HG03354 (cell line): ENCODE measurements at regions not wholly inside any gene's neighbourhood (a gene's known extent, or its start where the extent isn't known, plus 50 kb on each side); places are given as distances from the start of the nearest gene placed in this dataset.
"Not testable (repeated sequence)": the region's sequence is repeated elsewhere in the genome, so short reads cannot be mapped to it uniquely, and the experiment has no call there.

Experiments
- ATAC-seq: cut with Tn5 transposase; IDR thresholded peaks from one replicate; pipeline ENCODE4 v1.9.1; 2021; ENCODE audit warnings: mild to moderate bottlenecking; ENCODE audit not compliant: unreplicated experiment, poor library complexity, severe bottlenecking

GRCh38 chr9:108278341-108278740 lies 577.4 kb downstream of the ACTL7B start:
- no peak for ATAC-seq

GRCh38 chr9:108277216-108277615 lies 578.6 kb downstream of the ACTL7B start:
- ATAC-seq = no peak

- ATAC-seq = no peak
These were observed 579.9 kb downstream of the ACTL7B start for GRCh38 chr9:108275906-108276305.

GRCh38 chr9:108274971-108275370 lies 580.8 kb downstream of the ACTL7B start:
- ATAC-seq = no peak

- ATAC-seq = no peak
These were observed 581.8 kb downstream of the ACTL7B start for GRCh38 chr9:108273988-108274387.

- ATAC-seq = no peak
These were observed 583.4 kb downstream of the ACTL7B start for GRCh38 chr9:108272349-108272899.

- ATAC-seq = no peak
These were observed 584.0 kb downstream of the ACTL7B start for GRCh38 chr9:108271646-108272348.

DNA sequence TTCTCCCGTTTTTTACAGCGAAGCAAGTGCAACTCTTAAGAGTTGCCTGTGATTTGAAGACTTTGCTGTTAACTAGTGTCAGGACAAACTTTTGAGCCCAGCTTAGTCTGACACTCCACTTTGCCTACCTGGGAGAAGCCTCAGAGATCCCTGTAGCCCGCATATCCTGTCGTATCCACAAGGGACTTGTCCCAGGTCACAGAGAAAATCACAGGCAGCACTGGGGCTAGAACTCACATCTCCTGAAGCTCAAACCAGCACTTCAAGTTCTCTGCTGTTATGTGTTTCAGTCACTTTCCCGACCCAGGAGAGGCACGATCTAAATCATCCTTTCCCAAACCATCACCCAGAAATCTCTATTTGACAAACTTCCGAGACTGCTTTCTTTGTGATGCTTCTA lies 584.5 kb downstream of the ACTL7B start:
- no peak for ATAC-seq

GRCh38 chr9:108270561-108270960 lies 585.2 kb downstream of the ACTL7B start:
- no peak for ATAC-seq

- no peak for ATAC-seq
These were observed 585.7 kb downstream of the ACTL7B start for GRCh38 chr9:108270051-108270450.

DNA sequence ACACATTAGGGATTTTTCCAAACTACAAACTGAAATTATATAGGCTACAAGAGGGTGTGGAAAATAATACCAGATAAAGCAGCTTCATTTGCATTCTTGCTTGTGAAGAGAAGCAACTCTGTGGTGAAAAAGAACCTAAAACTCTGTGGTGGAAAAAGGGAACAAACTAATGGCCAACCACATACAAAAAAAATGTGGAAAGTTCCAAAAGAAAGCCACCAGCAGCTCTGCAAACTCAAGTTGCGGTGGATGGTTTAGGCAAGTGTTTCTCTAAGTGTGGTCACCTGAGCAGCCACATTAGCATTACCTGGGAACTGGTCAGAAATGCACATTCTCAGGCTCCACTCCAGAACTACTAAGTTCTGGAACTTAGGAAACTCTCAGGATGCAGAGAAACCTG lies 586.4 kb downstream of the ACTL7B start:
- ATAC-seq = no peak

DNA sequence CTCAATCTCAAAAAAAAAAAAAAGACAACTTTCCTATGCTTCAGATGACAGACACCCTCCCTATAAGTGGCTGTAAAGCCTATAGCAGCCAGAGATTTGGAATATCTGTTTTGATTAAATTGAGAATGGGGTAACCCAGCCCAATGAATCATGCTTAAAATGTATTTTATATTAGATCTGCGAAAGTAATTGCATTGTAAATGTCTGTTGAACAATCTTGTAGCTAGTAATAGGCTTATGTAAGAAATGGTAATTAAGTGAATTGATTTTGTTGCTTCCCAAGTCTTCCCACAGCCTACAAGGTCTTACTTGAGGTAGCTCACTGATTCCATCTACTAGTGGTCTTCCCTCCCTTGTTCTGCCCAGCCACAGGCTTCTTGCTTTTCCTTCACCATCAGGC lies 590.7 kb downstream of the ACTL7B start:
- ATAC-seq = no peak

- ATAC-seq = no peak
These were observed 591.7 kb downstream of the ACTL7B start for GRCh38 chr9:108264093-108264492.

DNA sequence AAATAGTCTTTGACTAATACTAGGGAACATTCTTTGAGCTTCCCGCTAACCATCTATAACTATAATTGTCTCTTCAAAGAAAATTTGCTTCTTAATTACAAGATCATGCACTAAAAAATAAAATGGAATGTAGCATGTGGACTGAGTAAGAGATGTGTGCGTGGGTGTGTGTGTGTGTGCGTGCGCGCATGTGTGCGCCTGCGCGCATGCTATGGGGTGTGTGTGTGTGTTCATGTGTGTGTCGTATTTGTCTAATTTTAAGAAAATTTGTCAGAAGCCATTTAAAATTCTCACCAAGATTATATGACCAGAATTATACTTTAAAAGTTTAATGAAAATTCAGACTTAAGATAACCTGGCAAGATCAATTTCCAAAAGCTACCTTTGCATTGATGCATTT lies 593.0 kb downstream of the ACTL7B start:
- ATAC-seq = no peak

- ATAC-seq = no peak
These were observed 595.7 kb downstream of the ACTL7B start for GRCh38 chr9:108259917-108260675.

DNA sequence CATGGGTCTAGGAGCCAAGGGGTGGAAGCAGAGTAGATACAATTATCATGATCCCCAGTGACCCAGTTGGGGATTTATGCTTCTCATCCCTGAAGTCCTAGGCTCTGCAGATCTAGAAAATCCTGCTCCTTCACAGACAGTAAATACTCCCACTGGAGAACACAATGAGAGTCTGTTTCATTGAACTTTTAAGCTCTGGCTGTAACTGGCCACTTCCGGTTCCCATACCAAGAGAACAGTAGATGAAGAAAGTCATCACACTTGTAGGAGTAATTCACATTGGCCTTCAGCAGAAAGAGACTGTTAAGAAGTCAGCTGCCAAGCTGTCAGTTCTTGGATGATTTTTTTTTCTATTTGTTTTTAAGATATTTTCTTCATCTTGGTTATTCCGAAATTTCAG lies 597.1 kb downstream of the ACTL7B start:
- no peak for ATAC-seq

DNA sequence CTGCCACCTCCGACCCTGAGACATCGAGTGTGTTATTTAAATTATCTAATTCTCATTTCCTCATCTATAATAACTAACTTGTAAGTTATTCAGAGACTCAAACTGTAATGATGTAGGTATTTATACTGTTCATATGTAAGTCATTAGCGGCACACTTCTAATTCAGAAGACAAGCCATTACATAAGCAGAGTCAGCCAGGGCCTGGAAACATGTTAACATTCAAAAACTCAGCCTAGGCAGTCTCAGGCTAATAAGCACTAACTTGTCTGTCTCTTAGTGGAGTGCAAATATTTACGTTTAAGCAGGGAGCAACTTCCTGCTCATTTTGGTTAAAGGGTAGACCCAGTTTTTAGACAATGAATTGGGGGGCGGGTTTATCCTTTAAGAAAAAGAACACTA lies 598.4 kb downstream of the ACTL7B start:
- no peak for ATAC-seq

GRCh38 chr9:108254236-108254635 lies 601.5 kb downstream of the ACTL7B start:
- no peak for ATAC-seq

DNA sequence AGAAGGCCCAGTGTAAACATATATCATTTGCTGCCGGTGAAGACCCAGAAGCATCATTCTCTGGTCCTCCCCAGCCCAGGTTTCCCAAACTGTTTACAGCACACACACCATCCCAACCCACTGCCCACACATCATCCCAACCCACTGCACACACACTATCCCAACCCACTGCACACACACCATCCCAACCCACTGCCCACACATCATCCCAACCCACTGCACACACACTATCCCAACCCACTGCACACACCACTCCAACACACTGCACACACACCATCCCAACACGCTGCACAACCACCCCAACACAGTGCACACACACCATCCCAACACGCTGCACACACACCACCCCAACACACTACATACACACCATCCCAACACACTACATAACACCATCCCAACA lies 608.4 kb downstream of the ACTL7B start:
- not testable (repeated sequence) for ATAC-seq

- no peak for ATAC-seq
These were observed 609.9 kb downstream of the ACTL7B start for GRCh38 chr9:108245901-108246300.

- no peak for ATAC-seq
These were observed 610.5 kb downstream of the ACTL7B start for GRCh38 chr9:108245331-108245730.
